HTR-8/SVneo (cell line): ENCODE measurements at regions not wholly inside any gene's neighbourhood (a gene's known extent, or its start where the extent isn't known, plus 50 kb on each side); places are given as distances from the start of the nearest gene placed in this dataset.
"Not testable (repeated sequence)": the region's sequence is repeated elsewhere in the genome, so short reads cannot be mapped to it uniquely, and the experiment has no call there.

Source experiments
- DNase-seq: peaks from one replicate; pipeline ENCODE4 v3.0.0; 2011; ENCODE audit warnings: low spot score, mixed read lengths; ENCODE audit not compliant: insufficient read length
- FAIRE-seq: peaks from 2 replicates; lab custom pipeline; 2011; peaks lifted over from hg19 to GRCh38; lab: Jason Lieb, UNC

DNA sequence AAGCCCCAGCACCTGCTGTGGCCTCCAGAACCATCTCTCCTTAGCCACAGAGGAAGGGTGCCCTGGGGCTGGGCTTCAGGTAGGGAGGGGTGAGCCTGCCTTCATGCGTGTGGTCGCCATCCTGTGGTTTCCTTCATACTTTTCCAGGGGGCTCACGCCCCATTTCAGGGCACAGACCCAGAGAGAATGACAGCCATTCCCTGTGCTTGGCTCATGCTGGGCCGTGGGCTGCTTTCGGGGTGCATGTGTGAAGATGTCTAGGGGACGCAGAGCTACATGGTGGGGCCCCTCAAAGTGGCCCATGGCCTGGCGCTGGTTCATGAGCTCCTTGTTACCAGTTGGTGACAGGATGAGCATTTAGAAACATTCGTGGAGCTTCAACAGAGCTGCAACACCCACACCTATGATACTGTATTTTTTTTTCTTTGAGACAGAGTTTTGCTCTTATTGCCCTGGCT lies 190.3 kb upstream of the SLC24A3 start:
- no peak for FAIRE-seq
- no peak for DNase-seq

- FAIRE-seq (no peak), DNase-seq (no peak)
Observed at GRCh38 chr20:19022791-19023448, 189.5 kb upstream of the SLC24A3 start.

DNA sequence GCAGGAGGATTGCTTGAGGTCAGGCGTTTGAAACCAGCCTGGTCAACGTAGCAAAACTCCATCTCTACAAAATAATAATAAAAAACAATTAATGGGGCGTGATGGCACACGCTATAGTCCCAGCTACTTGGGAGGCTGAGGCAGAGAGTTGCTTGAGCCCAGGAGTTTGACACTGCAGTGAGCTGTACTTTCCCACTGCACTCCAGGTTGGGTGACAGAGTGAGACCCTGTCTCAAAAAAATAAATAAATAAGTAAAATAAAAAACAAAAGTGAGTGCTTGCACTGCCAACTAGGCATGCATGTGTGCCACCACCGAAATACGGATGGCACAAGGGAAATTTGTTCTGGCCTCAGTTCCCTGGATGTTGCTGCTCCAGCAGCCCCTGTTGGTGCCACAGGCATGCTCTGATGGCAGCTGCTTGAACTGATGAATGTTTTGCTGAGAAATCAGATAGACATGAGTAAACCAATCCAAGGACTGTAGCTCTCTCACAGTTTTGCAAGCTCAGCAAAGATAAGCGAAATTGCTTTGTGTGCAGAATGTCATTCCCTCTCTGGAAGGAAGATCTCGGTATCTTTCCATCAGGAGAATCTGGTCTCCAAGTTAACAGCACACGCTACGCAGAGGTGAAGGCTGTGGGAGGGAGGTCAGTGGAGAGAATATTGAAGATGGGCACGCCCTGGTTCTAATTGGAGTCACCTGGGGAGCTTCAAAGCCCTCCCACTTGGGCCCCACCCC lies 188.0 kb upstream of the SLC24A3 start:
- FAIRE-seq (no peak), DNase-seq (no peak)

DNA sequence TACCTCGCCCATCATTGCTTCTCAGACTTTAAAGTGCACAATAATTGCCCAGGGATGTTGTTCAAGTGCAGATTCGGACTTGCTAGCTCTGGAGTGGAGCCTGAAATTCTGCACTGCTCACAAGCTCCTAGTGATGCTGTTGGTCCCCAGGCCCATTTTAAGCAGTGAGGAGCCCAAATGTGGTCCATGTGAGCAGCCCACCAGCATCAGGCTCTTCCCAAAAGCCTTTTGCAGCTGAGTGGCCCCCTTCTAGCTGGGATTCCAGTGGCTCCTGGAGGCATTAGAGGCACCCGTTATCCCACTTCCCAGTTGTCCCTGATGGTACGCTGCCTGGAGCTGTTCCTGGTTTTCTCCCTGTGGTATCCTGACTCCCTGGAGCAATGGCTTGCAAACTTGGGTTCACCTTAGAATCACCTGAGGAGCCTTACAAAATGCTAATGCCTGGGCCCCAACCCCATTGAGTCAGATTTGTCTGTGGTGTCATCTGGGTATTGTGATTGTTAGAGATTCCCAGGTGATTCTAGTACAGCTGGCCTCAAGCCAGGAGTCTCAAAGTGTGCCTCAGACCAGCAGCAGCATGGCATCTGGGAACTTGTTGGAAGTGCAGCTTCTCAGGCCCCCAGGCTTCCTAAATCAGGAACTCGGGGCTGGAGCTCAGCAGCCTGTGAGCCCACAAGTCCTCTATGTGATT lies 186.9 kb upstream of the SLC24A3 start:
- FAIRE-seq (no peak), DNase-seq (no peak)

DNA sequence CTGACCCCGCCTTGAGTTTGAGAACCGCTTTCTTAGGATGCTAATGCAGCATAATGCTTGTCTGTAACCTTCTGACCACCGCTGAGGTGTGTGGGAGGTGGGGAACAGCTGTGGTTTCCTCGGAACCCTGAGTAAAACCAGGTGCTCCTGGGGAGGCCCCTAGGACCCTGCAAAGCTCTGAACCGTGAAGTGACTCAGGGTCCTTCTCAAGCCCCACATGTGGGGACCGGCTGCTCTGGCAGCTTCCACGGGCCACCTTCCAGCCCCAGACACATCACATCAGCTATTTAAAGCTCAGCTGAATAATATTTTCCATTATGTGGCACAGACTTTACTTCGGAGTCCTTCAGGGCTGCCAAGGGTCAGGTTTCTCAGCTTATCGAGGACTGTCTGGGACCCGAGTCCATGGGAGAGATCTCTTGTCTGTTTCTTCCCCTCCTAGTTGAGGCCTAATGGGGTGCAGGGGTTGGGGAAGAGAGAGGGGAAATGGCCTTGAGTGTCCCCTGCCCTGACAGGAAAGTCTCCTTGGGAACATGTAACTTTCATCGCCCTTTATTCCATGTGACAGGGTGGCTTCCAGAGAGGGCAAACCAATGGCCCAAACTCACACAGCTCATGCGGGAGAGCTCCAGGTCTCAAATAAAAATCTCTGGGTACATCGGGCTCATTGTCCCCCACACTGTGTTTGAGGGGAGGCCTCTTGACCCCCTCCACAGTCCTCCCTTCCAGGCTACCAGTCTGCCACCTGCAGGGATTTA lies 186.1 kb upstream of the SLC24A3 start:
- DNase-seq, result no peak
- no peak for FAIRE-seq

- DNase-seq (no peak), FAIRE-seq (no peak)
Observed at GRCh38 chr20:19026901-19027644, 185.4 kb upstream of the SLC24A3 start.

DNA sequence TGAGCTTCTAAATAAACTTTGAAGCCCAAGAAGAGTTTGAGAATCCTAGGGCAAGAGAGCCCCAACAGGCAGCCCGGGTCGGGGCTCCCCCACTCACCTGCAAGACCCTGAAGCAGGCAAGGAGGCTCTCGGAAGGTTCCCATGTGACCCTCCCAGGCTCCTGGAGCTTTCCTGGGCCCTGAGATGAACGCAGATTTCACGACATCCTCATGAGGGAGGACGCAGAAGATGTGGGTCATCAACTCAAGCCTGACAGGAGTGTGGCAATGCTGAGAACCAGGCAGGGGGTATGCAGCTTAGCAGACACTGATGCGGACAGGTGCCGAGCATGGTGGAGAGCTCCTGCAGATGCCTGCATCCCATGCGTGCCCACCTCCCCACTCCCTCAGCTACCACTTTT lies 184.5 kb upstream of the SLC24A3 start:
- FAIRE-seq, result no peak
- DNase-seq, result no peak

DNA sequence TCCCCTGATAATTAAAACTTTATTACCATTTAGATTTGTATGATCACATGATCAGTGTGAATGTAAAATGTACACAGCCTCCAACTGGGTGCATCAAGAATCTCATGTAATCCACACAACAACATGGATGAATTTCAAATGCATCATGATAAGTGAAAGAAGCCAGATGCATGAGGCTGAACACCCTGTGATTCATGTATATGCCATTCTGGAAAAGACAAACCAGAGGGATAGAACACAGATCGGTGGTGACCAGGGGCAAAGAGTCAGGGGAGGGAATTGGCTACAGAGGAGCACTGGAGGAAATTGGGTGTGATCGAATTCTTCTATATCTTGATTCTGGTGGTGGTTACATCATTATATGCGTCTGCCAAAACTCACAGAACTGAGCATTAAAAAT lies 170.7 kb upstream of the SLC24A3 start:
- DNase-seq (no peak), FAIRE-seq (no peak)

- FAIRE-seq (no peak), DNase-seq (no peak)
Observed at GRCh38 chr20:19045371-19045770, 167.1 kb upstream of the SLC24A3 start.

DNA sequence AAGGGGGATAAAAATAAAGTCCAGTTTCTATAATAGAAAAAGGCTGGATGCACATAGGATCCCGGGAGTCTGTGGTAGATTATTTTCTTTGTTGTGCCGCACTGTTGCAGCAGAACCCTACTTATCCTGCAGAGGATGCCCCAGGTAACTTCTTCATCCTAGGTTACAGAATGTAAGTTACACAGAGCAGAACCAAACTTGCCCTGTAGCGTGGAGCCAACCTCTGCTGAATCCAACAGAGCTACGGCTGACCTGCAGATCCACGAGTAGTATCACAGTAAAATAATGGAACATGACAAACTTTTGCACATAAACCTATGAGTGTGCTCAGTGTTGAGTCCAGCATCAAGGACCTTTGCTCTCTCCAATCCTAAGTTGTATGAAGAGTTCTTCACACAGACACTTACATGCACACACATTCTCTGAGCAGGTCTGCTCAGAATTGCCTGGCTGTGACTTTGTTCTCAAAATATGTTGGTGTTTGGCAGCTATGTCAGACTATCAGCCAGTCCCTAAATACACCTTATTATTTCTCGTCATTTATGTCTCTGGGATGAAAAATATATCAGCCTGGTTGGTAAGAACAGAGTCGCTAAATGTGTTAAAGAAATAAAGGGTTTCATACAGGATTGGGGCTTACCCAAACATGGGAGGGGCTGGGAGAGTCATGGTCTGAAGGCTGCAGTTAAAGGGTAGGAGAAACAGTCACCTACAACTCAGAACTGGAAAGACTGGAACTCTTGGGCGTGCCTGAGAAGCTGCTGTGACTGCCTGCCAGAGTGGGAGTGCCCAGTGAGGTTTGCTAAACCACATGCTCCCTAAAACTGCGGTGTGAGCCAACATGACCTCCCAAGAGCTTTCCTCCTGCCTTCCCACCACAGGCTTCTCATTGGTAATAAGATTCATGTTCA lies 165.1 kb upstream of the SLC24A3 start:
- no peak for DNase-seq
- no peak for FAIRE-seq

GRCh38 chr20:19047951-19048296 lies 164.5 kb upstream of the SLC24A3 start:
- FAIRE-seq, result no peak
- no peak for DNase-seq

DNA sequence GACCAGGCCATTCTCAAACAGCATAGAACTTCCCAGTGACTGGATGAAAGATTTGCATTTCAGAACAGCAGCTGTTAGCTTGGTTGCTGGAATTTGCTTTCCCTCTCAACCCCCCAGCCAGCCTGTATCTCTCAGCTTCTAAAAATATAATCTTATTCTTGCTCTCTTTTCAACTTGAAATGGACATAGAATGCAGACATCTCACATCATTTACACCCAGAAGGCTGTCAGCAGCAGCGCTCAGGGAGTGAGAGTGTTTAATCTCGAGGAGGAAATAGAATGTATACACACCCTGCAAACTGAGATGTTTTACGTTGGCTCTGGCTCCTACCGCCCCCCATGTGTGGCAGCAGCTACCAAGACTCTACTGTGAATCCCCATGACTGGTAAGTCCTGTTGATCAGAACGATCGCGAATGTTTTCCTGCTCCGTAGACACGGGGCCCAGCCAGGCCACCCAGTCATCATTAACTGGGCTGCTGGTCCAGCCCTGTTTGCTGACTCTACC lies 163.4 kb upstream of the SLC24A3 start:
- FAIRE-seq (no peak), DNase-seq (no peak)

DNA sequence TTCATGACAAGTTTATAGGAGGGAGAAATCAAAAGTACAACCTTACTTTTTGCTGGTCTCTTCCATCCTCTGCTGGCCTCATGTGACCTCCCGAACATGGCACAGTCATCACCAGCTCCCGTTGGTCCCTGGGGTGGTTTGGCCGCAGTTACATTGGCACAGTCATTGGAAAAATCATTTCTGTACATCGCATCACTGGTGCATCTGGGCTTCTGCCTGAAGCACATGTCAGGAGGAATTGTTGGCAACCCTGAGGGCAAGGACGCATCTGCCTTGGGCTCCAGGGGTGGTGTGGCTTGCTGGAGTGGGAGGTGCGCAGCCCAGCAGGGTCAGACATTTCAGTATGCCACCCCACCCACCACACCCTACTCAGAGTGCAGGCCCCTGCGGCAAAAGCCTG lies 162.9 kb upstream of the SLC24A3 start:
- FAIRE-seq (no peak), DNase-seq (no peak)

DNA sequence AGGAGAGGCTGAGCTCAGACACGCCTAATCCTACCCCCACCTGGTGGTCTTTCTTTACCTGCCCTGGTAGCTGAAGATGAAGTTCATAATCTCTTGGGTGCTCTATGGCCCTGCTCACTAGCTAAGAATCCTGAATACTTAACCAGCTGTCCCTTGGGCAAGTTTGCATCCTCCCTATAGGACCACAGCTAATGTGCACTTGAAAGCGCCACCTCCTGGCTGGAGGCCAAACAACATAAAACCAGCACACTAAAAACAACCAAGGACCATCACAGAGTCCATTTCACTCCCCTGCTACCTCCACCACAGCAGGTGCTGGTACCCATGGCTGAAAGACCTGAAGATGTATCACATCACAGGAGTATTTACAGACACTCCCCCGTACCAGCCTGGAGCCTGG lies 155.5 kb upstream of the SLC24A3 start:
- FAIRE-seq, result no peak
- DNase-seq, result no peak

DNA sequence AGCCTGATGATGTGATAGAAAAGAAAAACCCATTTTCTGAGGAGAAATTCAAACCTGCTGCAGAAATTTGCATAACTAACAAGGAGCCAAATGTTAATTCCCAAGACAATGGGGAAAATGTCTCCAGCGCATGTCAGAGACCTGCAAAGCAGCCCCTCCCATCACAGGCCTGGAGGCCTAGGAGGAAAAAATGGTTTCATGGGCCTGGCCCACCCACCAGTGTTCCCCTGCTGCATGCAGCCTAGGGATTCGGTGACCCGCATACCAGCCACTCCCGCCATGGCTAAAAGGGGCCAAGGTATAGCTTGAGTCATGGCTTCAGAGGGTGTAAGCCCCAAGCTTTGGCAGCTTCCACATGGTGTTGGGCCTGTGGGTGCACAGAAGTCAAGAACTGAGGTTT lies 147.7 kb upstream of the SLC24A3 start:
- not testable (repeated sequence) for DNase-seq, FAIRE-seq

DNA sequence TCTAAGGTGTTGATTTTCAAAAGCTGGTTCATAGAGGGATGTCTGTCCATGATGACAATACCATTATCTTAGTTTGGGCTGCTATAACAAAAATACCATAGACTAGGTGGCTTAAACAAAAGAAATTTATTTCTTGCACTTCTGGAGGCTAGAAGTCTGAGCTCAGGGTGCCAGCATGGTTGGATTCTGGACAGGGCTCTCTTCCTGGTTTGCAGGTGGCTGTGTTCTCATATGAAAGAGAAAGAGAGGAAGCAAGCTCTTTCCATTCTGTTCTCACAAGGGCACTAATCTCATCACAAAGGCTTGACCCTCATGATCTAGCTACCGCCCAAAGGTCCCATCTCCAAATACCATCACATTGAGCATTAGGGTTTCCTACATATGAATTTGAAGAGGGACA lies 144.5 kb upstream of the SLC24A3 start:
- FAIRE-seq, result no peak
- DNase-seq, result no peak

- FAIRE-seq (no peak), DNase-seq (no peak)
Observed at GRCh38 chr20:19070026-19070425, 142.4 kb upstream of the SLC24A3 start.

DNA sequence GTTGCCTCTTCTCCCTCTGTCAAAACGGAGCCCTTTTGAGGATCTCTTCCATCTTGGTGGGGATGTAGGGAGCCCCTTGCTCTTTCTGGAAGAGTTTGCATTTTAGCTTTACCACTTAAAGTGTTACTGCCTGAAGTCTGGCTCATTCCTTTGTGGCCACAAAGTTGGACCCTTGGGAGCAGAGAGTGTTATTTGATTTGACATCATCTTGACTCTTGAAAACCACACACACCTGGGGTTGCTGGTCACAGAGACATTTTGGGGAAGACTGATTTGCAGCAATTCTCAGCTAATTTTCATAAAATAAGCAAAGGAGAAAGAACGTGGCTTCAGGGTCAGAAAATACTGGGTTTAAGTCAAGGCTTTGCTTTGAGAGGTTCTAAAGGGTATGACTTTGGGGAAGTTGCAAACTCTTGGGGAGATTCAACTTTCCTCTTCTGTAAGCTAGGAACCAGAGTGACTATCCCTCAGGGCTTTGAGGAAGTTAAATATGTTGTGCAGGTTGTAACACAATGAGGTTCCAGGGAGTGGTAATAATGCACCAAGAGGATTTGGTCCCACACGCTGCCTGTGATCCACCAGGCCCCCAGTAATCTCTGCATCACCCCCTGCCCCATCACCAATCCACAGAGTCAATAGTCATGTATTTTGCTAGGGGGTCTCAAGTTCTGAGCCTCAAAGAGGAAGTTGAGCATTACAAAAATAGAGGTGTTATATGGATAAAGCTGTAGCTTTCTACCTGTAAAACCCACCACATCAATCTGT lies 141.6 kb upstream of the SLC24A3 start:
- FAIRE-seq (no peak), DNase-seq (no peak)
